WTC11 (cell line): ENCODE measurements at regions not wholly inside any gene's neighbourhood (a gene's known extent, or its start where the extent isn't known, plus 50 kb on each side); places are given as distances from the start of the nearest gene placed in this dataset.

Experiments used
- ATAC-seq: fragments of 200-7000 bp; cut with Tn5 transposase; 2 replicates; pipeline ENCODE4 v1.10.0; 2021; ENCODE audit warnings: mild to moderate bottlenecking, moderate library complexity
- CTCF ChIA-PET: fragments of 300-600 bp; sonication (Branson Sonifier 250); formaldehyde crosslinking; loops from one replicate; lab custom pipeline; 2021; ENCODE audit warnings: antibody characterized with exemption; lab: Charles Lee
- POLR2A ChIA-PET: fragments of 350-600 bp; sonication (Branson Sonifier 250); formaldehyde crosslinking; loops from one replicate; lab custom pipeline; 2021; ENCODE audit warnings: antibody characterized with exemption; lab: Charles Lee
- DNase-seq: peaks from one replicate; pipeline ENCODE4 v3.0.0; 2021; ENCODE audit warnings: low spot score
- H3K27ac Mint-ChIP-seq: 2 replicates; pipeline ENCODE4 v1.8.0; 2021; ENCODE audit warnings: mixed read lengths
- H3K27me3 Mint-ChIP-seq: 2 replicates; pipeline ENCODE4 v1.8.0; 2021; ENCODE audit warnings: low read depth, mild to moderate bottlenecking, moderate library complexity, mixed read lengths
- H3K36me3 Mint-ChIP-seq: 2 replicates; pipeline ENCODE4 v1.8.0; 2021; ENCODE audit warnings: mixed read lengths
- H3K4me1 Mint-ChIP-seq: 2 replicates; pipeline ENCODE4 v1.8.0; 2022; ENCODE audit warnings: mixed read lengths
- H3K4me3 Mint-ChIP-seq: 2 replicates; pipeline ENCODE4 v1.8.0; 2021; ENCODE audit warnings: mild to moderate bottlenecking, moderate library complexity, mixed read lengths
- H3K9me3 Mint-ChIP-seq: 2 replicates; pipeline ENCODE4 v1.8.0; 2021; ENCODE audit warnings: mixed read lengths
- ATF3 ChIP-seq: sonication (generic); formaldehyde crosslinking; conservative IDR thresholded peaks from 2 replicates; pipeline ENCODE4 v1.8.1; 2022; ENCODE audit warnings: mild to moderate bottlenecking, missing genetic modification reagents
- CREM ChIP-seq: sonication (generic); formaldehyde crosslinking; IDR thresholded peaks from 2 replicates; pipeline ENCODE4 v1.8.1; 2022; ENCODE audit warnings: mild to moderate bottlenecking, missing genetic modification reagents, moderate library complexity
- E2F5 ChIP-seq: sonication (generic); formaldehyde crosslinking; IDR thresholded peaks from 2 replicates; pipeline ENCODE4 v1.8.1; 2022; ENCODE audit warnings: mild to moderate bottlenecking, moderate library complexity, missing genetic modification reagents
- HMGA2 ChIP-seq: fragments of 250-450 bp; sonication (Bioruptor Pico); IDR thresholded peaks from 2 replicates; pipeline ENCODE4 v1.4.0; 2021; ENCODE audit warnings: mild to moderate bottlenecking, moderate library complexity
- IRF1 ChIP-seq: sonication (generic); formaldehyde crosslinking; IDR thresholded peaks from 2 replicates; pipeline ENCODE4 v1.8.0; 2023; ENCODE audit warnings: missing genetic modification reagents
- MXD4 ChIP-seq: fragments of 250-450 bp; sonication (Bioruptor Pico); IDR thresholded peaks from 2 replicates; pipeline ENCODE4 v1.8.0; 2021; ENCODE audit warnings: mild to moderate bottlenecking, moderate library complexity, borderline replicate concordance
- SMAD4 ChIP-seq: sonication (generic); formaldehyde crosslinking; IDR thresholded peaks from 2 replicates; pipeline ENCODE4 v1.8.0; 2022; ENCODE audit warnings: mild to moderate bottlenecking, missing genetic modification reagents
- STAT6 ChIP-seq: sonication (generic); formaldehyde crosslinking; conservative IDR thresholded peaks from 2 replicates; pipeline ENCODE4 v1.8.1; 2023; ENCODE audit warnings: mild to moderate bottlenecking, low read depth, missing genetic modification reagents, moderate library complexity
- TEAD1 ChIP-seq: sonication (generic); formaldehyde crosslinking; IDR thresholded peaks from 2 replicates; pipeline ENCODE4 v1.8.0; 2022; ENCODE audit warnings: mild to moderate bottlenecking, missing genetic modification reagents
- ZNF138 ChIP-seq: sonication (generic); formaldehyde crosslinking; conservative IDR thresholded peaks from 2 replicates; pipeline ENCODE4 v1.8.1; 2022; ENCODE audit warnings: mild to moderate bottlenecking, moderate library complexity, missing genetic modification reagents
- ZNF423 ChIP-seq: fragments of 250-450 bp; sonication (Bioruptor Pico); IDR thresholded peaks from 2 replicates; pipeline ENCODE4 v2.1.2; 2022; ENCODE audit warnings: mild to moderate bottlenecking, moderate library complexity
- ZNF532 ChIP-seq: fragments of 250-450 bp; sonication (Bioruptor Pico); IDR thresholded peaks from 2 replicates; pipeline ENCODE4 v1.9.0; 2021; ENCODE audit warnings: mild to moderate bottlenecking, borderline replicate concordance
- TF ChIP-seq, protein P1 (sequence below): sonication (generic); formaldehyde crosslinking; IDR thresholded peaks from 2 replicates; pipeline ENCODE4 v1.8.1; 2022; ENCODE audit warnings: low read depth, mild to moderate bottlenecking, moderate library complexity, missing genetic modification reagents, borderline replicate concordance
- TF ChIP-seq, protein P2 (sequence below): fragments of 250-450 bp; sonication (Bioruptor Pico); IDR thresholded peaks from 2 replicates; pipeline ENCODE4 v1.9.0; 2021; ENCODE audit warnings: mild to moderate bottlenecking
- TF ChIP-seq, protein P3 (sequence below): fragments of 250-450 bp; sonication (Bioruptor Pico); conservative IDR thresholded peaks from 2 replicates; pipeline ENCODE4 v1.9.0; 2021; ENCODE audit warnings: mild to moderate bottlenecking

GRCh38 chrY:7461873-7462525 lies 550.4 kb upstream of the AMELY start:
- Mint-ChIP-seq H3K27ac (no peak overlapping the region), H3K4me1 (no peaks in the 10 kb centered on the region), H3K9me3 (no peaks in the 10 kb centered on the region), H3K4me3 (no peak overlapping the region), H3K36me3 (no peaks in the 10 kb centered on the region), H3K27me3 (no peaks in the 10 kb centered on the region)
- no peak for ATAC-seq
- DNase-seq, result no peak
- CTCF ChIA-PET, result no interaction called here
- POLR2A ChIA-PET, result no interaction called here
- TF ChIP-seq ZNF532 (CRISPR knock-in tag), result no peak
- TF ChIP-seq IRF1 (CRISPR knock-in tag), result no peak

- H3K4me3 Mint-ChIP-seq, result no peak overlapping the region
- TF ChIP-seq, protein P1, sequence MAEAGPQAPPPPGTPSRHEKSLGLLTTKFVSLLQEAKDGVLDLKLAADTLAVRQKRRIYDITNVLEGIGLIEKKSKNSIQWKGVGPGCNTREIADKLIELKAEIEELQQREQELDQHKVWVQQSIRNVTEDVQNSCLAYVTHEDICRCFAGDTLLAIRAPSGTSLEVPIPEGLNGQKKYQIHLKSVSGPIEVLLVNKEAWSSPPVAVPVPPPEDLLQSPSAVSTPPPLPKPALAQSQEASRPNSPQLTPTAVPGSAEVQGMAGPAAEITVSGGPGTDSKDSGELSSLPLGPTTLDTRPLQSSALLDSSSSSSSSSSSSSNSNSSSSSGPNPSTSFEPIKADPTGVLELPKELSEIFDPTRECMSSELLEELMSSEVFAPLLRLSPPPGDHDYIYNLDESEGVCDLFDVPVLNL (CRISPR knock-in tag), result no peak
- TF ChIP-seq HMGA2, result no peak
- TF ChIP-seq CREM (CRISPR knock-in tag), result no peak
- TF ChIP-seq ZNF423 (CRISPR knock-in tag), result no peak
- TF ChIP-seq, protein P2, sequence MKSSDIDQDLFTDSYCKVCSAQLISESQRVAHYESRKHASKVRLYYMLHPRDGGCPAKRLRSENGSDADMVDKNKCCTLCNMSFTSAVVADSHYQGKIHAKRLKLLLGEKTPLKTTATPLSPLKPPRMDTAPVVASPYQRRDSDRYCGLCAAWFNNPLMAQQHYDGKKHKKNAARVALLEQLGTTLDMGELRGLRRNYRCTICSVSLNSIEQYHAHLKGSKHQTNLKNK (CRISPR knock-in tag), result no peak
- TF ChIP-seq STAT6 (CRISPR knock-in tag), result no peak
- TF ChIP-seq E2F5, result no peak
- TF ChIP-seq, protein P3, sequence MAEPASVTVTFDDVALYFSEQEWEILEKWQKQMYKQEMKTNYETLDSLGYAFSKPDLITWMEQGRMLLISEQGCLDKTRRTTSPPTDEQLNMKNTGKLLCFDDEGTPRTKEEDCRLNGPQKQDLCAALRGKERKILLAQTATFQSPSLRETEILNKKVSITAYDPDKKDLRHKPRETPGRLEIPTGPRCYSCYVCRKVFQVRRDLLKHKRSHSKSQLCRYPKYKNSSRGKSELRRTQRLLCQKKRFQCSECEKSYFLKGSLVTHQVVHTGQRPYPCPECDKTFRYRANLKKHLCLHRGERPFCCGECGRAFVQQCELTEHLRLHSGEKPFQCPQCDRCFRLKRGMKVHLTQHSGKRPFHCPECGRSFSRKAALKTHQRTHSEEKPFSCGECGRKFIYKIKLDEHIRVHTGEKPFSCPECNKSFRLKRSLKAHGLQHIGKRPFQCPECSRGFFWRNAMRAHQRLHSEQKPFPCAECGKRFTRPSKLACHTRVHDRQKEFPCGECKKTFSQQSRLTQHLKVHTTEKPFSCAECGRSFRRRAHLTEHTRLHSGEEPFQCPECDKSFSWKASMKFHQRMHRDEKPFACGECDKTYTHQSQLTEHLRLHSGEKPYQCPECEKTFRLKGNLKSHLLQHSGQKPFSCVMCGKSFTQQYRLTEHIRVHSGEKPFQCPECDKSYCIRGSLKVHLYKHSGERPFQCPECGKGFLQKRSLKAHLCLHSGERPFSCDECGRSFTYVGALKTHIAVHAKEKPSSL (CRISPR knock-in tag), result no peak
- TF ChIP-seq ZNF138 (CRISPR knock-in tag), result no peak
- TF ChIP-seq SMAD4 (CRISPR knock-in tag), result no peak
- no peak for TF ChIP-seq IRF1 (CRISPR knock-in tag)
- TF ChIP-seq MXD4 (CRISPR knock-in tag), result no peak
- no peak for TF ChIP-seq TEAD1 (CRISPR knock-in tag)
- TF ChIP-seq ATF3 (CRISPR knock-in tag), result no peak
- no peaks in the 10 kb centered on the region for H3K36me3 Mint-ChIP-seq
- DNase-seq, result no peak
- H3K27ac Mint-ChIP-seq, result no peak overlapping the region
- ATAC-seq, result no peak
- ChIA-PET POLR2A (no interaction called here), CTCF (no interaction called here)
- no peaks in the 10 kb centered on the region for H3K27me3 Mint-ChIP-seq
- H3K4me1 Mint-ChIP-seq, result no peaks in the 10 kb centered on the region
- no peaks in the 10 kb centered on the region for H3K9me3 Mint-ChIP-seq
Observed at GRCh38 chrY:7459802-7460201, 548.2 kb upstream of the AMELY start.
